ENCODE measurements at regions not wholly inside any gene's neighbourhood (a gene's known extent, or its start where the extent isn't known, plus 50 kb on each side); places are given as distances from the start of the nearest gene placed in this dataset.

GRCh38 chr7:39810204-39810642 lies 139.8 kb upstream of the CDK13 start (continued):
- TF ChIP-seq ZNF589 (CRISPR knock-in tag; IDR thresholded peaks at IDR 0.05; ENCODE audit: low read depth) (peak; percentile 54; the same call in 1 of the 2 replicates), SOX6 (IDR thresholded peaks at IDR 0.05) (peak; percentile 96), GTF3C2 (IDR thresholded peaks at IDR 0.05; ENCODE audit: borderline replicate concordance, extremely low read depth, insufficient read length) (no peak), LARP7 (IDR thresholded peaks at IDR 0.05) (no peak), RBM25 (IDR thresholded peaks at IDR 0.05; ENCODE audit: low read depth, low read length, severe bottlenecking) (no peak), ZNF41 (CRISPR knock-in tag; conservative IDR thresholded peaks at IDR 0.05) (no peak), SNAPC5 (CRISPR knock-in tag; IDR thresholded peaks at IDR 0.05) (no peak), HLTF (IDR thresholded peaks at IDR 0.05) (no peak; the same call in 1 of the 2 replicates), ZBTB9 (CRISPR knock-in tag; IDR thresholded peaks at IDR 0.05) (peak; percentile 82), FOXJ3 (CRISPR knock-in tag; IDR thresholded peaks at IDR 0.05) (no peak), ZNF224 (CRISPR knock-in tag; IDR thresholded peaks at IDR 0.05) (no peak), FOXP4 (CRISPR knock-in tag; IDR thresholded peaks at IDR 0.05; ENCODE audit: borderline replicate concordance) (no peak), SFPQ (IDR thresholded peaks at IDR 0.05; ENCODE audit: low read depth, low read length) (no peak), YBX1 (IDR thresholded peaks at IDR 0.05) (no peak), SMARCE1 (IDR thresholded peaks at IDR 0.05) (peak; percentile 93), RAD21 (CRISPR knock-in tag; conservative IDR thresholded peaks at IDR 0.05 in 1 of 2, IDR thresholded peaks at IDR 0.05 in 1 of 2) (peak in 1 of 2 experiments; percentile 36; a peak in 3 of 4 replicates), IFI16 (CRISPR knock-in tag; IDR thresholded peaks at IDR 0.05) (no peak)
- TF ChIP-seq, protein P1, sequence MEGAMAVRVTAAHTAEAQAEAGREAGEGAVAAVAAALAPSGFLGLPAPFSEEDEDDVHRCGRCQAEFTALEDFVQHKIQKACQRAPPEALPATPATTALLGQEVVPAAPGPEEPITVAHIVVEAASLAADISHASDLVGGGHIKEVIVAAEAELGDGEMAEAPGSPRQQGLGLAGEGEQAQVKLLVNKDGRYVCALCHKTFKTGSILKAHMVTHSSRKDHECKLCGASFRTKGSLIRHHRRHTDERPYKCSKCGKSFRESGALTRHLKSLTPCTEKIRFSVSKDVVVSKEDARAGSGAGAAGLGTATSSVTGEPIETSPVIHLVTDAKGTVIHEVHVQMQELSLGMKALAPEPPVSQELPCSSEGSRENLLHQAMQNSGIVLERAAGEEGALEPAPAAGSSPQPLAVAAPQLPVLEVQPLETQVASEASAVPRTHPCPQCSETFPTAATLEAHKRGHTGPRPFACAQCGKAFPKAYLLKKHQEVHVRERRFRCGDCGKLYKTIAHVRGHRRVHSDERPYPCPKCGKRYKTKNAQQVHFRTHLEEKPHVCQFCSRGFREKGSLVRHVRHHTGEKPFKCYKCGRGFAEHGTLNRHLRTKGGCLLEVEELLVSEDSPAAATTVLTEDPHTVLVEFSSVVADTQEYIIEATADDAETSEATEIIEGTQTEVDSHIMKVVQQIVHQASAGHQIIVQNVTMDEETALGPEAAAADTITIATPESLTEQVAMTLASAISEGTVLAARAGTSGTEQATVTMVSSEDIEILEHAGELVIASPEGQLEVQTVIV (CRISPR knock-in tag; IDR thresholded peaks at IDR 0.05; ENCODE audit: borderline replicate concordance), result no peak

Data from K562 (cell line).